GM23338 (cell line): ENCODE measurements at regions not wholly inside any gene's neighbourhood (a gene's known extent, or its start where the extent isn't known, plus 50 kb on each side); places are given as distances from the start of the nearest gene placed in this dataset.

ENCODE experiments used
- ATAC-seq: fragments of 200-7000 bp; cut with Tn5 transposase; 3 replicates; pipeline ENCODE4 v1.9.1; 2020
- DNase-seq: peaks from one replicate; pipeline ENCODE4 v3.0.0-alpha.2; 2015; ENCODE audit warnings: low spot score
- H2AFZ ChIP-seq: fragments of 200-600 bp; sonication (generic); 2 replicates; pipeline ENCODE4 v1.8.0; 2016; ENCODE audit warnings: antibody characterized with exemption, mild to moderate bottlenecking, moderate library complexity
- H3F3A ChIP-seq: fragments of 200-600 bp; sonication (generic); replicated peaks from 2 replicates; pipeline ENCODE4 v1.8.0; 2017; ENCODE audit warnings: antibody characterized with exemption, mixed run types, low read depth
- H3K27ac ChIP-seq: fragments of 200-600 bp; sonication (generic); 2 replicates; pipeline ENCODE4 v1.6.1; 2016; ENCODE audit warnings: low read depth
- H3K27me3 ChIP-seq: fragments of 200-600 bp; sonication (generic); 2 replicates; pipeline ENCODE4 v1.8.0; 2016; ENCODE audit warnings: mild to moderate bottlenecking, mixed run types, moderate library complexity; ENCODE audit not compliant: insufficient read depth
- H3K36me3 ChIP-seq: fragments of 200-600 bp; sonication (generic); 2 replicates; pipeline ENCODE4 v1.8.0; 2016; ENCODE audit warnings: mild to moderate bottlenecking; ENCODE audit not compliant: insufficient read depth
- H3K4me1 ChIP-seq: fragments of 200-600 bp; sonication (generic); 2 replicates; pipeline ENCODE4 v1.8.0; 2016; ENCODE audit warnings: mild to moderate bottlenecking, moderate library complexity; ENCODE audit not compliant: insufficient read depth
- H3K4me2 ChIP-seq: fragments of 200-600 bp; sonication (generic); 2 replicates; pipeline ENCODE4 v1.7.1; 2017; ENCODE audit warnings: mixed run types
- H3K4me3 ChIP-seq: fragments of 200-600 bp; sonication (generic); 2 replicates; pipeline ENCODE4 v1.6.1; 2016; ENCODE audit warnings: mixed run types
- H3K79me2 ChIP-seq: fragments of 200-600 bp; sonication (generic); replicated peaks from 2 replicates; pipeline ENCODE4 v1.8.0; 2017; ENCODE audit warnings: mild to moderate bottlenecking; ENCODE audit not compliant: insufficient read depth
- H3K9me2 ChIP-seq: fragments of 200-600 bp; sonication (generic); 2 replicates; pipeline ENCODE4 v1.8.0; 2017; ENCODE audit not compliant: insufficient read depth
- H4K20me1 ChIP-seq: fragments of 200-600 bp; sonication (generic); replicated peaks from 2 replicates; pipeline ENCODE4 v1.8.0; 2017; ENCODE audit warnings: mild to moderate bottlenecking; ENCODE audit not compliant: insufficient read depth
- H3K27ac Mint-ChIP-seq: 2 replicates; pipeline ENCODE4 v1.8.0; 2020; ENCODE audit warnings: inconsistent platforms, mild to moderate bottlenecking, moderate library complexity, mixed read lengths
- H3K27me3 Mint-ChIP-seq: 3 replicates; pipeline ENCODE4 v1.8.0; 2022; ENCODE audit warnings: low read depth, mild to moderate bottlenecking, moderate library complexity, mixed read lengths, inconsistent platforms; ENCODE audit not compliant: insufficient read depth, poor library complexity
- H3K36me3 Mint-ChIP-seq: 3 replicates; pipeline ENCODE4 v1.8.0; 2021; ENCODE audit warnings: low read depth, mild to moderate bottlenecking, inconsistent platforms, moderate library complexity, mixed read lengths
- H3K4me1 Mint-ChIP-seq: 3 replicates; pipeline ENCODE4 v1.8.0; 2020; ENCODE audit warnings: mild to moderate bottlenecking, inconsistent platforms, mixed read lengths
- H3K4me3 Mint-ChIP-seq: 3 replicates; pipeline ENCODE4 v1.8.0; 2021; ENCODE audit warnings: moderate library complexity, mild to moderate bottlenecking, inconsistent platforms, mixed read lengths
- H3K9me3 Mint-ChIP-seq: 3 replicates; pipeline ENCODE4 v1.8.0; 2020; ENCODE audit warnings: moderate library complexity, mild to moderate bottlenecking, inconsistent platforms, mixed read lengths
- CREB1 ChIP-seq: fragments of 250-450 bp; sonication (Bioruptor Pico); IDR thresholded peaks from 2 replicates; pipeline ENCODE4 v1.5.0; 2020; ENCODE audit warnings: low read depth, mild to moderate bottlenecking, moderate library complexity
- EZH2phosphoT487 ChIP-seq: fragments of 200-600 bp; sonication (generic); IDR thresholded peaks from one replicate; pipeline ENCODE4 v1.8.1; 2018; ENCODE audit warnings: antibody characterized with exemption; ENCODE audit not compliant: unreplicated experiment
- JUNB ChIP-seq: IDR thresholded peaks from one replicate; pipeline ENCODE4 v1.6.1; 2016; ENCODE audit warnings: antibody characterized with exemption; ENCODE audit not compliant: unreplicated experiment
- NANOG ChIP-seq: IDR thresholded peaks from 2 replicates; pipeline ENCODE4 v1.6.1; 2016; ENCODE audit warnings: antibody characterized with exemption, borderline replicate concordance
- POLR2AphosphoS5 ChIP-seq: IDR thresholded peaks from 2 replicates; pipeline ENCODE4 v1.6.1; 2016; ENCODE audit warnings: antibody characterized with exemption, low read depth
- STAT1 ChIP-seq: IDR thresholded peaks from one replicate; pipeline ENCODE4 v1.6.1; 2016; ENCODE audit warnings: antibody characterized with exemption; ENCODE audit not compliant: unreplicated experiment
- ZNF114 ChIP-seq: fragments of 250-450 bp; sonication (Bioruptor Pico); IDR thresholded peaks from 2 replicates; pipeline ENCODE4 v1.5.0; 2020; ENCODE audit warnings: mild to moderate bottlenecking, moderate library complexity
- ZNF331 ChIP-seq: fragments of 250-450 bp; sonication (Bioruptor Pico); IDR thresholded peaks from 2 replicates; pipeline ENCODE4 v1.5.0; 2020; ENCODE audit warnings: low read depth, mild to moderate bottlenecking, moderate library complexity
- TF ChIP-seq, protein P1 (sequence below): IDR thresholded peaks from 2 replicates; pipeline ENCODE4 v1.6.1; 2016; ENCODE audit warnings: antibody characterized with exemption
- TF ChIP-seq, protein P2 (sequence below): fragments of 250-450 bp; sonication (Bioruptor Pico); IDR thresholded peaks from 2 replicates; pipeline ENCODE4 v1.5.0; 2020; ENCODE audit warnings: mild to moderate bottlenecking, moderate library complexity

DNA sequence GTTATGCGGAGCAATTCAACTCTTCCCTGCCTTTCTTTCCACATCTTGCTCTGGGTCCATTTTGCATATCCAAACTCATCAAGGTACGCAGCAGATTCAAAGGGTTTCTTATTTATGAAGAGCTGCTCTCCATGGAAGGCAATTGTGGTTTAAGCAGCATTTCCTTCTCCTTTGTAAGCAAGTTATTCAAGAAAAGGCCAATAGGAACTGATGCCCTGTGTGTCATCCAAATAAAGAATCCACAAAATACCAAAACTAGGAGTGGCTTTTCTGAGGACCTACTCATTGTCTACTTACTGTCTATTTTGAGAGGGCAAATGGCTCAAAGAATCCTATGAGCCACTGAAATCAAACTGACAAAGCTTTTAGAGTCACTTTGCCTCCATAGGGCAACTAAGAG is 253.1 kb downstream of the PTEN start:
- Histone ChIP-seq H3K79me2 (no peaks in the 10 kb centered on the region), H3F3A (no peaks in the 10 kb centered on the region), H3K4me2 (no peak overlapping the region), H3K27ac (no peak overlapping the region), H3K4me3 (no peak overlapping the region), H2AFZ (peak overlapping the region; percentile 72; the same call in 1 of the 2 replicates), H3K9me2 (peaks cover 8% of the 10 kb centered on the region), H3K4me1 (peaks cover 26% of the 10 kb centered on the region), H4K20me1 (no peaks in the 10 kb centered on the region), H3K36me3 (no peaks in the 10 kb centered on the region), H3K27me3 (no peaks in the 10 kb centered on the region)
- H3K4me3 Mint-ChIP-seq: no peak overlapping the region
- TF ChIP-seq POLR2AphosphoS5 (no peak), NANOG (no peak), STAT1 (no peak), EZH2phosphoT487 (no peak), ZNF331 (no peak), ZNF114 (no peak), CREB1 (CRISPR knock-in tag) (no peak), JUNB (no peak)
- TF ChIP-seq, protein P1, sequence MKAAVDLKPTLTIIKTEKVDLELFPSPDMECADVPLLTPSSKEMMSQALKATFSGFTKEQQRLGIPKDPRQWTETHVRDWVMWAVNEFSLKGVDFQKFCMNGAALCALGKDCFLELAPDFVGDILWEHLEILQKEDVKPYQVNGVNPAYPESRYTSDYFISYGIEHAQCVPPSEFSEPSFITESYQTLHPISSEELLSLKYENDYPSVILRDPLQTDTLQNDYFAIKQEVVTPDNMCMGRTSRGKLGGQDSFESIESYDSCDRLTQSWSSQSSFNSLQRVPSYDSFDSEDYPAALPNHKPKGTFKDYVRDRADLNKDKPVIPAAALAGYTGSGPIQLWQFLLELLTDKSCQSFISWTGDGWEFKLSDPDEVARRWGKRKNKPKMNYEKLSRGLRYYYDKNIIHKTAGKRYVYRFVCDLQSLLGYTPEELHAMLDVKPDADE: no peak
- TF ChIP-seq, protein P2, sequence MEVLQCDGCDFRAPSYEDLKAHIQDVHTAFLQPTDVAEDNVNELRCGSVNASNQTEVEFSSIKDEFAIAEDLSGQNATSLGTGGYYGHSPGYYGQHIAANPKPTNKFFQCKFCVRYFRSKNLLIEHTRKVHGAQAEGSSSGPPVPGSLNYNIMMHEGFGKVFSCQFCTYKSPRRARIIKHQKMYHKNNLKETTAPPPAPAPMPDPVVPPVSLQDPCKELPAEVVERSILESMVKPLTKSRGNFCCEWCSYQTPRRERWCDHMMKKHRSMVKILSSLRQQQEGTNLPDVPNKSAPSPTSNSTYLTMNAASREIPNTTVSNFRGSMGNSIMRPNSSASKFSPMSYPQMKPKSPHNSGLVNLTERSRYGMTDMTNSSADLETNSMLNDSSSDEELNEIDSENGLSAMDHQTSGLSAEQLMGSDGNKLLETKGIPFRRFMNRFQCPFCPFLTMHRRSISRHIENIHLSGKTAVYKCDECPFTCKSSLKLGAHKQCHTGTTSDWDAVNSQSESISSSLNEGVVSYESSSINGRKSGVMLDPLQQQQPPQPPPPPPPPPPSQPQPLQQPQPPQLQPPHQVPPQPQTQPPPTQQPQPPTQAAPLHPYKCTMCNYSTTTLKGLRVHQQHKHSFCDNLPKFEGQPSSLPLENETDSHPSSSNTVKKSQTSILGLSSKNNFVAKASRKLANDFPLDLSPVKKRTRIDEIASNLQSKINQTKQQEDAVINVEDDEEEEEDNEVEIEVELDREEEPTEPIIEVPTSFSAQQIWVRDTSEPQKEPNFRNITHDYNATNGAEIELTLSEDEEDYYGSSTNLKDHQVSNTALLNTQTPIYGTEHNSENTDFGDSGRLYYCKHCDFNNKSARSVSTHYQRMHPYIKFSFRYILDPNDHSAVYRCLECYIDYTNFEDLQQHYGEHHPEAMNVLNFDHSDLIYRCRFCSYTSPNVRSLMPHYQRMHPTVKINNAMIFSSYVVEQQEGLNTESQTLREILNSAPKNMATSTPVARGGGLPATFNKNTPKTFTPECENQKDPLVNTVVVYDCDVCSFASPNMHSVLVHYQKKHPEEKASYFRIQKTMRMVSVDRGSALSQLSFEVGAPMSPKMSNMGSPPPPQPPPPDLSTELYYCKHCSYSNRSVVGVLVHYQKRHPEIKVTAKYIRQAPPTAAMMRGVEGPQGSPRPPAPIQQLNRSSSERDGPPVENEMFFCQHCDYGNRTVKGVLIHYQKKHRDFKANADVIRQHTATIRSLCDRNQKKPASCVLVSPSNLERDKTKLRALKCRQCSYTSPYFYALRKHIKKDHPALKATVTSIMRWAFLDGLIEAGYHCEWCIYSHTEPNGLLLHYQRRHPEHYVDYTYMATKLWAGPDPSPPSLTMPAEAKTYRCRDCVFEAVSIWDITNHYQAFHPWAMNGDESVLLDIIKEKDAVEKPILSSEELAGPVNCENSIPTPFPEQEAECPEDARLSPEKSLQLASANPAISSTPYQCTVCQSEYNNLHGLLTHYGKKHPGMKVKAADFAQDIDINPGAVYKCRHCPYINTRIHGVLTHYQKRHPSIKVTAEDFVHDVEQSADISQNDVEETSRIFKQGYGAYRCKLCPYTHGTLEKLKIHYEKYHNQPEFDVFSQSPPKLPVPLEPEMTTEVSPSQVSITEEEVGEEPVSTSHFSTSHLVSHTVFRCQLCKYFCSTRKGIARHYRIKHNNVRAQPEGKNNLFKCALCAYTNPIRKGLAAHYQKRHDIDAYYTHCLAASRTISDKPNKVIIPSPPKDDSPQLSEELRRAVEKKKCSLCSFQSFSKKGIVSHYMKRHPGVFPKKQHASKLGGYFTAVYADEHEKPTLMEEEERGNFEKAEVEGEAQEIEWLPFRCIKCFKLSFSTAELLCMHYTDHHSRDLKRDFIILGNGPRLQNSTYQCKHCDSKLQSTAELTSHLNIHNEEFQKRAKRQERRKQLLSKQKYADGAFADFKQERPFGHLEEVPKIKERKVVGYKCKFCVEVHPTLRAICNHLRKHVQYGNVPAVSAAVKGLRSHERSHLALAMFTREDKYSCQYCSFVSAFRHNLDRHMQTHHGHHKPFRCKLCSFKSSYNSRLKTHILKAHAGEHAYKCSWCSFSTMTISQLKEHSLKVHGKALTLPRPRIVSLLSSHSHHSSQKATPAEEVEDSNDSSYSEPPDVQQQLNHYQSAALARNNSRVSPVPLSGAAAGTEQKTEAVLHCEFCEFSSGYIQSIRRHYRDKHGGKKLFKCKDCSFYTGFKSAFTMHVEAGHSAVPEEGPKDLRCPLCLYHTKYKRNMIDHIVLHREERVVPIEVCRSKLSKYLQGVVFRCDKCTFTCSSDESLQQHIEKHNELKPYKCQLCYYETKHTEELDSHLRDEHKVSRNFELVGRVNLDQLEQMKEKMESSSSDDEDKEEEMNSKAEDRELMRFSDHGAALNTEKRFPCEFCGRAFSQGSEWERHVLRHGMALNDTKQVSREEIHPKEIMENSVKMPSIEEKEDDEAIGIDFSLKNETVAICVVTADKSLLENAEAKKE: no peak
- ATAC-seq: no peak
- no peaks in the 10 kb centered on the region for H3K36me3 Mint-ChIP-seq
- no peak overlapping the region for H3K27ac Mint-ChIP-seq
- peaks cover 4% of the 10 kb centered on the region for H3K27me3 Mint-ChIP-seq
- H3K4me1 Mint-ChIP-seq: peaks cover 9% of the 10 kb centered on the region
- H3K9me3 Mint-ChIP-seq: no peaks in the 10 kb centered on the region
- DNase-seq: no peak
